ENCODE measurements at regions not wholly inside any gene's neighbourhood (a gene's known extent, or its start where the extent isn't known, plus 50 kb on each side); places are given as distances from the start of the nearest gene placed in this dataset.

GRCh38 chr15:96473556-96473955, 143.1 kb downstream of the NR2F2 start:
- TF ChIP-seq, protein P1, sequence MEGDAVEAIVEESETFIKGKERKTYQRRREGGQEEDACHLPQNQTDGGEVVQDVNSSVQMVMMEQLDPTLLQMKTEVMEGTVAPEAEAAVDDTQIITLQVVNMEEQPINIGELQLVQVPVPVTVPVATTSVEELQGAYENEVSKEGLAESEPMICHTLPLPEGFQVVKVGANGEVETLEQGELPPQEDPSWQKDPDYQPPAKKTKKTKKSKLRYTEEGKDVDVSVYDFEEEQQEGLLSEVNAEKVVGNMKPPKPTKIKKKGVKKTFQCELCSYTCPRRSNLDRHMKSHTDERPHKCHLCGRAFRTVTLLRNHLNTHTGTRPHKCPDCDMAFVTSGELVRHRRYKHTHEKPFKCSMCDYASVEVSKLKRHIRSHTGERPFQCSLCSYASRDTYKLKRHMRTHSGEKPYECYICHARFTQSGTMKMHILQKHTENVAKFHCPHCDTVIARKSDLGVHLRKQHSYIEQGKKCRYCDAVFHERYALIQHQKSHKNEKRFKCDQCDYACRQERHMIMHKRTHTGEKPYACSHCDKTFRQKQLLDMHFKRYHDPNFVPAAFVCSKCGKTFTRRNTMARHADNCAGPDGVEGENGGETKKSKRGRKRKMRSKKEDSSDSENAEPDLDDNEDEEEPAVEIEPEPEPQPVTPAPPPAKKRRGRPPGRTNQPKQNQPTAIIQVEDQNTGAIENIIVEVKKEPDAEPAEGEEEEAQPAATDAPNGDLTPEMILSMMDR (conservative IDR thresholded peaks at IDR 0.05; ENCODE audit: low read length), result no peak
- no peak for TF ChIP-seq EZH2phosphoT487 (IDR thresholded peaks at IDR 0.05; ENCODE audit: borderline replicate concordance, low read depth, low read length)
